SKM-1 (cell line): ENCODE measurements at regions not wholly inside any gene's neighbourhood (a gene's known extent, or its start where the extent isn't known, plus 50 kb on each side); places are given as distances from the start of the nearest gene placed in this dataset.
"Not testable (repeated sequence)": the region's sequence is repeated elsewhere in the genome, so short reads cannot be mapped to it uniquely, and the experiment has no call there.

Source experiments
- DNase-seq: peaks from one replicate; lab custom pipeline; 2025; ENCODE audit not compliant: unreplicated experiment; lab: John Stamatoyannopoulos, UW

DNA sequence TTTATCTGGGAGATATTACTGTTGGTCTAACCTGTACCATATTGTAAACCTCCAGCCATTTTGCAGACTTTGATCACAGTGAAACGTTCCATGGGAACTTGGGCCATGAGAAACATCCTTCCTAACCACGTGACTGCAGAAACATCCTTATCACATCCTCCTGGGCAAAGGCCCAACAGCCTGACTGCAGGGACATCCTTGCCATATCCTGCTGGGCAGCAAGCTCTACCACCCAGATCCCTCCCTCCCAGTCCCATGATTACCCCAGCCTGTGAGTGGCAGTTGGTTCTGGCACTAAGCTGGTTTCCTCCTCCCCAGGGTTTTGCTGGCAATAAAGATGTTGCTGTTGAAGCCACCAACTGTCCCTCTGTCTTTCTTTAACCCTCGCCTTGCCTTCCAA, 201.2 kb downstream of the POTEC start:
- not testable (repeated sequence) for DNase-seq

DNA sequence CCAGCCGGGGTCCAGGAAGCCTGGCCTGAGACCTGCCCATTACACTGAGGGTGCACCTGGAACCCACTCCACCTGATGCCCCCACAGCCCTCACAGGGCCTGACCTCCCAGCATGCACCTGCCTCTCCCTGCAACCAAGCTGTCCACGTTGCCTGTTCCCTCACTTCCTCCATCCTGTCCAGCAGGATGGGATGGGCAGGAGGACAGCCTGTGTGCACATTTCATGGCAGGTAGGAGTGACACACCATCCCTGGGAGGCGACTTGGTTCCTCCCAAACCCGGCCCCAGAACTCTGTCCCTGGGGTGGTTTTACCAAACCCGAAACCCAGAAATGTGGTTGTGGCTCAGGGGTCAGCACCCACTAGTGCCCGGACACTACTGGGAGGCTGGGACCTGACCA, 203.8 kb upstream of the ZNF519 start:
- DNase-seq: not testable (repeated sequence)

DNA sequence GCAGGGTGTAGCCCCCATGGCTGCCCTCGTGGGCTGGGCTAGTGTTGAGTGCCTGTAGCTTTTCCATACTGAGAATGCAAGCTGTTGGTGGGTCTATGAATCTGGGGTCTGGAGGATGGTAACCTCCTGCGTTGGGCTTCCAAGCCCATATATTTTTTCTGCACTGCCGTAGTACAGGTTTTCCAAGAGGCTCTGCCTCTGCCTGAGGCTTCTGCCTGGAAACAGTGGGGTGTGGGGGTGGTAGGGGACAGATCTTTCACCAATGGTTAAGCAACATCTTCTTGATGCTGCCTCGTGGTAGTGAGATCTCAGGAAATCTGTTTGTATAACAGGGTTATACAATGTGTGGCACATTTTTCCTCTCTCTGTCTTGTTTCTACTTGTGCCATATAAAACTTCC, 189.0 kb upstream of the ZNF519 start:
- not testable (repeated sequence) for DNase-seq

DNA sequence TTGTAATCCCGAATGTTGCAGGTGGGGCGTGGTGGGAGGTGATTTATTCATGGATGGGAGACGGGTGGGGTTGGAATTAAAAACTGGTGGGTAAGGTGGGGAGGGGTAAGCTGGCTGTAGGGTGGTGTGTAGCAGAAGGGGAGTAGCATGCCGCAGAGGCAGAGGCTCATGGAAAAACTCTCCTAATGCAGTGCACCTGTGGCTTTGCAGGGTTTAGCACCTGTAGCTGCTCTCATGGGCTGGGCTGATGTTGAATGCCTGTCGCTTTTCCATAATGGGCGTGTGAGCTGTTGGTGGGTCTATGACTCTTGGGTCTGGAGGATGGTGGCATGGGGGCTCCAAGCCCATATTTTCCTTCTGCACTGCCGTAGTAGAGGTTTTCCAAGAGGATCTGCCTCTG, 169.0 kb upstream of the ZNF519 start:
- not testable (repeated sequence) for DNase-seq

- not testable (repeated sequence) for DNase-seq
These were observed 162.8 kb upstream of the ZNF519 start for GRCh38 chr18:14295081-14295480.

DNA sequence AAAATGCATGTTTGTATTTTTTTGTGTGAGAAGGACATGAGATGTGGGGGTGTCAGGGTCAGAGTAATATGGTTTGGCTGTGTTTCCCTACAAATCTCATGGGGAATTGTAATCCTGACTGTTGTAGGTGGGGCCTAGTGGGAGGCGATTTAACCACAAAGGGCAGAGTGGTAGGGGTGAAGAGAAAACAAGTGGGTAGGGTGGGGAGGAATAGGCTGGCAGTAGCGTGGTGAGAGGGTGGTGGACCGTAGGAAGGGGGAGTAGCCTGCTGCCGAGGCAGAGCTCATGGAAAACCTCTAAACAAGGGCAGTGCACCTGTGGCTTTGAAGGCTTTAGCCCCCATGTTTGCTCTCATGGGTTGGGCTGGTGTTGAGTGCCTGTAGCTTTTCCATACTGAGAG, 152.8 kb upstream of the ZNF519 start:
- no peak for DNase-seq

GRCh38 chr18:14275391-14275790, 143.2 kb upstream of the ZNF519 start:
- DNase-seq: not testable (repeated sequence)

DNA sequence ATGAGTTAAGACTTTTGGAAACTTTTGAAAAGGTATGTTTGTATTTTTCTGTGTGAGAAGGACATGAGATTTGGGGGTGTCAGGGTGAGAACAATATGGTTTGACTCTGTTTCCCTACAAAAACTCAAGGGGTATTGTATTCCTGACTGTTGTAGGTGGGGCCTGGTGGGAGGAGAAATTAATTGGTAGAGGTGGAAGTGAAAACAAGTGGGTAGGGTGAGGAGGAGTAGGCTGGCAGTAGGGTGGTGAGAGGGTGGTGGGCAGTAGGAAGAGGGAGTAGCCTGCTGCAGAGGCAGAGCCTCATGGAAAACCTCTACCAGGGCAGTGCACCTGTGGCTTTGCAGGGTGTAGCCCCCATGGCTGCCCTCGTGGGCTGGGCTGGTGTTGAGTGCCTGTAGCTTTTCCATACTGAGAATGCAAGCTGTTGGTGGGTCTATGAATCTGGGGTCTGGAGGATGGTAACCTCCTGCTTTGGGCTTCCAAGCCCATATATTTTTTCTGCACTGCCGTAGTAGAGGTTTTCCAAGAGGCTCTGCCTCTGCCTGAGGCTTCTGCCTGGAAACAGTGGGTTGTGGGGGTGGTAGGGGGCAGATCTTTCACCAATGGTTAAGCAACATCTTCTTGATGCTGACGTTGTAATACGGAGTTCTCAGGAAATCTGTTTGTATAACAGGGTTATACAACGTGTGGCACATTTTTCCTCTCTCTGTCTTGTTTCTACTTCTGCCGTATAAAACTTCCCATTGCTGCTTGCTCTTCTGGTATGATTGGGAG, 133.6 kb upstream of the ZNF519 start:
- not testable (repeated sequence) for DNase-seq

DNA sequence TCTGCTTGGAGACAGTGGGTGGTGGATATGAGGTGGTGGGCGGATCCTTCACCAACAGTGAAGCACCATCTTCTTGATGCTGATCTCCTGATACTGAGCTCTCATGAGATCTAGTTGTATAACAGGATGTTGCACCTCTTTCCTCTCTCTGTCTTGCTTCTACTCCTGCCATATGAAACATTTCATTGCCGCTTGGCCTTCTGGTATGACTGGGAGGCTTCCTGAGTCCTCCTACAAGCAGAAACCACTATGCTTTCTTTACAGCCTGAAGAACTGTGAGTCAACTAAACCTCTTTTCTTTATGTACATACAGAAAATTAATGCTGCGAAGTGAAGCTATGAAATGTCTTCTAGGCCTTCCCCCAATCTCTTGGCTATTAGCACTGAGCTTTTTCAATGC, 130.6 kb upstream of the ZNF519 start:
- not testable (repeated sequence) for DNase-seq

GRCh38 chr18:14250084-14250677, 117.9 kb upstream of the ZNF519 start:
- DNase-seq: not testable (repeated sequence)

DNA sequence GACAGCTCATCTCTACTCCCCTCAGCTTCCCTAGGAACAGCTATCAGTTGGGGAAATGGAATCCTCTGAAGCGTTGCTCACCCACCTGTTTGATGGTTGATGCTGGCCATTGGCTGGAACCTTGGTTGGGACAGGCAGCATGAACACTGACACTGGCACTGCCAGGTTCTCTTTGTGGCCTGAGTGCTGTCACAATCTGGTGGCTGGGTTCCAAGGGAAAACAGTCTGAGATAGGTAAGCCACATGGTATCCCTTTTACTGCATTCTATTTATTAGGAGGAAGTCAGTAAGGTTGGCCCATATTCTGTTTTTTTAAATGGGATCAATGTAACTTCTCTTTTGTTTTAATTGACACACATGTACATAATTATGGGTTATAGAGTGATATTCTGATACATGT, 107.0 kb upstream of the ZNF519 start:
- DNase-seq: not testable (repeated sequence)

GRCh38 chr18:14236356-14237048, 104.3 kb upstream of the ZNF519 start:
- DNase-seq: not testable (repeated sequence)

- DNase-seq: not testable (repeated sequence)
These were observed 93.0 kb upstream of the ZNF519 start for GRCh38 chr18:14225286-14225679.

DNA sequence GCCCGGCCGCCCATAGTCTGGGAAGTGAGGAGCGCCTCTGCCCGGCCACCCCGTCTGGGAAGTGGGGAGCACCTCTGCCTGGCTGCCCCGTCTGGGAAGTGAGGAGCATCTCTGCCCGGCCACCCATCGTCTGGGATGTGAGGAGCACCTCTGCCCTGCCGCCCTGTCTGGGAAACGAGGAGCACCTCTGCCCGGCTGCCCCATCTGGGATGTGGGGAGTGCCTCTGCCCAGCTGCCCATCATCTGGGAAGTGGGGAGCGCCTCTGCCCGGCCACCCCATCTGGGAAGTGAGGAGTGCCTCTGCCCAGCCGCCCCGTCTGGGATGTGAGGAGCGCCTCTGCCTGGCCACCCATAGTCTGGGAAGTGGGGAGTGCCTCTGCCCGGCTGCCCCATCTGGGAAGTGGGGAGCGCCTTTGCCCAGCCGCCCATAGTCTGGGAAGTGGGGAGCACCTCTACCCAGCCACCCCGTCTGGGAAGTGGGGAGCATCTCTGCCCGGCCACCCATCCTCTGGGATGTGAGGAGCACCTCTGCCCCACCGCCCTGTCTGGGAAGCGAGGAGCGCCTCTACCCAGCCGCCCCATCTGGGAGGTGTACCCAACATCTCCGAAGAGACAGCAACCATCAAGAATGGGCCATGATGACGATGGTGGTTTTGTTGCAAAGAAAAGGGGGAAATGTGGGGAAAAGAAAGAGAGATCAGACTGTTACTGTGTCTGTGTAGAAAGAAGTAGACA, 92.5 kb upstream of the ZNF519 start:
- DNase-seq: not testable (repeated sequence)

DNA sequence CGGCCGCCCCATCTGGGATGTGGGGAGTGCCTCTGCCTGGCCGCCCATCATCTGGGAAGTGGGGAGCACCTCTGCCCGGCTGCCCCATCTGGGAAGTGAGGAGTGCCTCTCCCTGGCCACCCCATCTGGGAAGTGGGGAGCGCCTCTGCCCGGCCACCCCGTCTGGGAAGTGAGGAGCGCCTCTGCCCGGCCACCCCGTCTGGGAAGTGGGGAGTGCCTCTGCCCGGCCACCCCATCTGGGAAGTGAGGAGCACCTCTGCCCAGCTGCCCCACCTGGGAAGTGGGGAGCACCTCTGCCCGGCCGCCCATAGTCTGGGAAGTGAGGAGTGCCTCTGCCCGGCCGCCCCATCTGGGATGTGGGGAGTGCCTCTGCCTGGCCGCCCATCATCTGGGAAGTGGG, 91.7 kb upstream of the ZNF519 start:
- not testable (repeated sequence) for DNase-seq

- not testable (repeated sequence) for DNase-seq
These were observed 91.1 kb upstream of the ZNF519 start for GRCh38 chr18:14223231-14223822.

DNA sequence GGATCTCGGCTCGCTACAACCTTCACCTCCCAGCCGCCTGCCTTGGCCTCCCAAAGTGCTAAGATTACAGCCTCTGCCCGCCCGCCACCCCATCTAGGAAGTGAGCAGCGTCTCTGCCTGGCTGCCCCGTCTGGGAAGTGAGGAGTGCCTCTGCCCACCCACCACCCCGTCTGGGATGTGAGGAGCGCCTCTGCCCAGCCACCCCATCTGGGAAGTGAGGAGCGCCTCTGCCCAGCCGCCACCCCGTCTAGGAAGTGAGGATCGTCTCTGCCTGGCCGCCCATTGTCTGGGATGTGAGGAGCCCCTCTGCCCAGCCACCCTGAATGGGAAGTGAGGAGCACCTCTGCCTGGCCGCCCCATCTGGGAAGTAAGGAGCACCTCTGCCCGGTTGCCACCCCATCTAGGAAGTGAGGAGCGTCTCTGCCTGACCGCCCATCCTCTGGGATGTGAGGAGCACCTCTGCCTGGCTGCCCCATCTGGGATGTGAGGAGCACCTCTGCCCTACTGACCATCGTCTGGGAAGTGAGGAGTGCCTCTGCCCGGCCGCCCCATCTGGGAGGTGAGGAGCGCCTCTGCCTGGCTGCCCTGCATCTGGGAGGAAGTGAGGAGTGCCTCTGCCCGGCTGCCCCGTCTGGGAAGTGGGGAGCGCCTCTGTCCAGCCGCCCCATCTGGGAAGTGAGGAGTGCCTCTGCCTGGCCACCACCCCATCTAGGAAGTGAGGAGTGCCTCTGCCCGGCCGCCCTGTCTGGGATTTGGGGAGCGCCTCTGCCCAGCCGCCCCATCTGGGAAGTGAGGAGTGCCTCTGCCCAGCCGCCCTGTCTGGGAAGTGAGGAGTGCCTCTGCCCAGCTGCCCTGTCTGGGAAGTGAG, 90.4 kb upstream of the ZNF519 start:
- not testable (repeated sequence) for DNase-seq

DNA sequence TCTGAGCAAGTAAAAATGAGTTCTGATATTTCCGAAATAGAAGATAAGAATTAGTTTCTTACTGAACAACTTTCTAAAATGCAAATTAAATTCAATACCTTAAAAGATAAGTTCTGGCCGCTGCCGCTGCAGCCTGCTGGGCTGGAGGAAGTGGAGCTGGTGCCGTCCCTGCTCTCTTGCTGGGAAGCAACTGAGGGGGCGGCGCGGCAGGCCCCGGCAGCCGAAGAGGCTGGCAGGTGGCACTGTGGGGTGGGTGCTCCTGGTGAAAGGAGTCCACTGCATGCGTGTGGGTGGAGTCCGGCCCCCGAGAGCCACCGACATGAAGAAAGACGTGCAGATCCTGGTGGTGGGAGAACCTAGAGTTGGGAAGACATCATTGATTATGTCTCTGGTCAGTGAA, 89.5 kb upstream of the ZNF519 start:
- DNase-seq: no peak

DNA sequence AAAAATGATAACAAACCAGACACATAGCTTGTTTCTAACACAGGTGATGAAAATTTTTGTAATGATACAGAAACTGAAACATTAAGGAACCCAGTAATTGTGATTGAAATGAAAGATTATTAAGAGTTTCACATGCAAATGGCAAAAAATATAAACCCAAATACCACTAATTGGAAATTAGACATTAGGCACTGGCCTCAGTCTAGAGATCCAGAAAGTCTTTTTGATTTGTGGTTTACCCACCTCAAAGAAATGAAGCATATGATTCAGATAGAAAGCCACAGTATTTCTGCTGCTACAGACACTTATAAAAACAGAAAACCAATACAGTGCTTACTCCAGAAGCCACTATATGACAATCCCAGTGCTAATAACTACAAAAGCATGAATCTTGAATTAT, 83.7 kb upstream of the ZNF519 start:
- not testable (repeated sequence) for DNase-seq

DNA sequence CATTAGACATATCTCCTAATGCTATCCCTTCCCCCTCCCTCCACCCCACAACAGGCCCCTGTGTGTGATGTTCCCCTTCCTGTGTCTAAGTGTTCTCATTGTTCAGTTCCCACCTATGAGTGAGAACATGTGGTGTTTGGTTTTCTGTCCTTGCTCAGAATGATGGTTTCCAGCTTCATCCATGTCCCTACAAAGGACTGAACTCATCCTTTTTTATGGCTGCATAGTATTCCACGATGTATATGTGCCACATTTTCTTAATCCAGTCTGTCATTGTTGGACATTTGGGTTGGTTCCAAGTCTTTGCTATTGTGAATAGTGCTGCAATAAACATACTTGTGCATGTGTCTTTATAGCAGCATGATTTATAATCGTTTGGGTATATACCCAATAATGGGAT, 71.2 kb upstream of the ZNF519 start:
- not testable (repeated sequence) for DNase-seq
